ENCODE measurements at regions not wholly inside any gene's neighbourhood (a gene's known extent, or its start where the extent isn't known, plus 50 kb on each side); places are given as distances from the start of the nearest gene placed in this dataset.
A peak's percentile ranks its signal among the peaks of the same experiment; 100 is the strongest.

DNA sequence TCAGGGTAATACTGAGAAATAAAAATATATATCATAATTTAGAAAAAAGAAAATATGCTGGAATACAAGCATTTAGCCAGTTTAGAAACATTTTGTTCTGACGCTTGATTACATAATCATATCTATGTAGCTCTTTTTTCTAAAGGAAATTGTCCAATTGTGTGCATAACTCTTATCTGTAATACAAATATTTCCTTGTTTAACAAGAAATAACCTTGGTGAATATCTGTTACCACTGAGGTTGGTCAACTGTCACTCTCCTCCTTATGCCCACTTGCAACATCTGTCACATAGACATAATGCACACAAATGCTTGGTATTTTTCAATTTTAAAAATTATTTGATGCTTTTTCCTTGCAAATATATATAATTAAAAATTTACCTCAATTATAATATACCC is 609.7 kb downstream of the TLL1 start:
- DNase-seq (ENCODE audit: low read depth): no peak

DNA sequence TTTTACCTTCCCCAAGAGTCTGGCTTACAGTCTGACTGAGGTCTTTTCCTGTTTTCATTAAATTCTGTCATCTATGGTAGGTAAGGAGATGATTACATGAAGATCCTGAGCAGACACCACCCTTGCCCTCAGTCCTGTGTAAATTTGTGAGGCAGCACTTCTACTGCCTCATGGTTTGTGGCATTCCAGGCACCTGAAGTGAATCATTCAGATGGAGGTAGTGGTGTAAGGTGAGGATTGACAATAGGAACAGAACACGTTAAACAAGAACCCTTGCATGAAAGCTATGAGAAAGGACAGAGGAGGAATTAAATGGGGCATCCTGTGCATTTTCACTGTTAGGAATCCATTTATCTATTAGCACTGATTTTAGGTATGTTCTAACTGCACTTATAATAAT is 618.6 kb downstream of the TLL1 start:
- DNase-seq (ENCODE audit: low read depth): no peak

DNA sequence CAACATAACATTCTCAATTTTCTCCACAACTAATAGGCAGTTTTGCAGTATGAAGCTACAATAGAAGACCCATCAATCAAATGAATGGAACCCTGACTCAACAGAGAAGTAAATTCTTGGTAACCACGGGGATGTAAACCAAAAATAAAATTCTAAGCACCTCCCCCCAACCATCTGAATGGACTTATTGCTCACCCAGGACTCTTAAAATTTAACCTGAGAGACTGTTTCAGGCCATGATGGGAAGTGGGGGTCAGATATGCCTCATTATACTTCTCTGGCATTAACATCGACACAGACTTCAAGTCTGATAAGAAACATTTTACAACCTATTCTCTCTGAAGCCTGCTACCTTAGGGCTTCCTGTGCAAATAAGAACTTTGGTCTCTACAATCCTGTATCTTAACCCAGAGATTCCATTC is 620.9 kb downstream of the TLL1 start:
- no peak for DNase-seq (ENCODE audit: low read depth)

DNA sequence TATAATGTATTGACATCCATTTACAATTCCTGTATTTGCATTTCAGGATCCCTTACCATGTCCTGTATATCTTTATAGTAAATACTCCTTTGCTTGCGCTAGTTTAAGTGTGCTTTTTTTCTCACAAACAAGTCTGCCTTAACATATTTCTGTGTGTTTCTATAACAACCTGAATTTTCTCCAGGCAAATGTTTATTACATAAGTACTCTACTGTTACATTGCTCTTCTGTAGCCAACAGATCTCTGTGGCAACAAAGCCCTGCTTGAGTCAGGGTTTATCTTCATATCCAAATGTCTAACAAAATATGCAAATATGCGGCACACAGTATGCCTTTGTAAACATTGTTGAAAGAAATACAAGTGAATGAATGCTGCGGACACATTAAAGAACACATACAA is 625.5 kb downstream of the TLL1 start:
- DNase-seq (ENCODE audit: low read depth): no peak

DNA sequence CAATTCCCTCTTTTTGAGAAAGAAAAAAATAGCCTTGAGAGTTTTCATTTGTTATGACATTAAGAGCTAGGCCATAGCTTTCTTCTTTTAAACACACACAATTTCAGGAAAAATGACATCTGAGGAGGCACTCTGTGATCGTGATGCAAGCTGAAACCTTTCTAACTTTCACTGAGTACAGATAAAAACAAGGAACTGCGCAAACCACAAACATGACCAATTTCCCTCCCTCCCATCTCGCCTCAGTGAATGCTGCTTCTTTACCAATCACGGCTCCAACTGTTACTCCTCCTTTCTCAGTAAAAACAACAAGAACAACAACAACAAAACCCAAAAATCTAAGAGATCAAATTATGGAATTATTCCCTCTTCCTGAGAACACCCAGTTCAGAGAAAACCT is 626.8 kb downstream of the TLL1 start:
- no peak for DNase-seq (ENCODE audit: low read depth)

DNA sequence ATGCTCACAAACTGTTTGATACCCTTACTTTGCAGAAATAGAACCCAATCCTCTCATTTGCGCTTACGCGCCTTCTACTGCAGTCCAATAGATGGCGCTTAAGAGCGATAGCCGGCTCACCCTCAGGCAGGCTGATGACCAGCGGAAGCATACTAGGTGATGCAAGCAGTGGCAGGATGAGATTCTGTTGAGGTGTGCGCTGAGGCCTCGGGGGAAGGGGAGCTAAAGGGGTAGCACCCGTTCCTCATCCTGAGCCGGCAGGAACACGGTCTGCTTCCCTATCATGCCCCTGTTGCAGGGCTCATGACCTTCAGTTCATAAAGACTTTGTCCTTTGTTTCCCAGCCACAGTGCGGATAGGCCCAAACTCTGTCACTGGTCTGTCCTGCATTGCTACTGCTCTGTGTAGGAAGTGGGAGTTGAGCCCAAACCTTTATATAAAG is 628.9 kb downstream of the TLL1 start:
- no peak for DNase-seq (ENCODE audit: low read depth)

DNA sequence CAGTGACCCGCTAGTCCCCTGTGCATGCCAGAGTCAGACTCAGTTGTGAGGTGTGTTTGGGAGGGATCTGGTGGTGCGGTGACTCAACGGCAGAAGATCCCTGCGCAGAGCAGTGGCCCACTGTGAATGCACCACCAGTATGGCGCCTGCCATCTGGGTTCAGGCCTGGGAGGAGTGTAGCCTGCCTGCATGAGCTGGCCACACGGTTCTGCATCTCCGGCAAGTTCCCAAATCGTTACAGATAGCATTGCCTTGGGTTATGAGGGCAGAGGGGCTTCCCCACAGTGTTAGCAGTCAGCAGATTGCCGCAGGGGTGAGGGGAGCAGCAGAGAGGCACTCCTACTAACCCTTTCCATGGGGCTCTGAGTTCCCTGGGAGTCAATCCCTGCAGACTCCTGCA is 629.6 kb downstream of the TLL1 start:
- no peak for DNase-seq (ENCODE audit: low read depth)

DNA sequence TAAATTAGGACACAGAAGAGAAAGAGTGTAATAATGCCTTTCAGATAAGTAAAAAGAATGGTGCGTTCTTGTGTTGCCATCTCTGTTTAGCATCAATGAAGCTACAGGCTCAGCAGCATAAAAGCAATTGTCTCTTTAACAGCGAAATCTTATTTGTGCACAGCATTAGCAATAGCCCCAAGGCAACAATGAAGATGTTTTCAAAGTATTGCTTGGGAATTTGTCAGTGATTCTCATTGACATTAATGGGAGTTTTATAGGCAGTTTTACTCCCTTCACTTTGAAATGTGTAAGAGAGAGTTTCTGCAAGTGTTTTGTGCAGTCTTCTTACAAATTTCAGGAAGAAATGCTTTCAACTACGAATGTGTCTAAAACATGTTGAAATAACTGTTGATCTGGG is 633.0 kb downstream of the TLL1 start:
- DNase-seq (ENCODE audit: low read depth): no peak

DNA sequence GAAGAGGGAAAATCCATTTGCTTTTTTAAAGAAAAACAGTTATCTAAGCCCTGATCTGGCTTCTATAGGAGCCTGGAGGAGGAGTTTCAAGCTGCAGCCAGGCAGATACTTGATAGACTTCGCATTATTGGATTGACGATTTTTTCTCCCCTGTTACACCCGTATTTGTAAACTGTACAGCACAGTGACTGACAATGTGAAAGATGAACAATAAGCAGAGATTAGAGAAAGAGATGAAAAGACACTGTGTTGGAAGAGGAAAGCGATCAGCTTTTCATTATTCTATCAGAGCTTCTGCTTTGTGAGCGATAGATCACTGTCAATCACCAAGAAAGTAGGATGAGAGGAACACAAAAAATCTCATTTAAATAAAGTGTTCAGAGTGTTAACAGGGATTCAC is 639.2 kb downstream of the TLL1 start:
- no peak for DNase-seq (ENCODE audit: low read depth)

DNA sequence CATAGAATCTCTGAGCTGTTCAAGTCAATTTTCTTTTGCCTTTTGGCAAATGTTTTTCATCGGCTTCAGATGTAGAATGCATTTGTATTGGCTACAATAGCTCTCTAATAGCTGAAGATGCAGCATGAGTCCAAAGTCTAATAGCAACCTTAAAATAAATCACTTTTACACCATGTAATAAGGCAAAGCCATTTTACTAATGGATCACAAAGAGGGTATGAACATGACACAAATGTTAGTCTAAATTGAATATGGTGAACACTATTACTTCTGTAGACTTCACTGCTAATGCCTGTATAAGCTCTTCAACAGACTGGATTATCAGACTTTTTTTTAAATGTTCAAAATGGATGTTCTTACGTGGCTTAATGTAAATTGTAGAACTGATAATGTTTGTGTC is 645.3 kb downstream of the TLL1 start:
- no peak for DNase-seq (ENCODE audit: low read depth)

DNA sequence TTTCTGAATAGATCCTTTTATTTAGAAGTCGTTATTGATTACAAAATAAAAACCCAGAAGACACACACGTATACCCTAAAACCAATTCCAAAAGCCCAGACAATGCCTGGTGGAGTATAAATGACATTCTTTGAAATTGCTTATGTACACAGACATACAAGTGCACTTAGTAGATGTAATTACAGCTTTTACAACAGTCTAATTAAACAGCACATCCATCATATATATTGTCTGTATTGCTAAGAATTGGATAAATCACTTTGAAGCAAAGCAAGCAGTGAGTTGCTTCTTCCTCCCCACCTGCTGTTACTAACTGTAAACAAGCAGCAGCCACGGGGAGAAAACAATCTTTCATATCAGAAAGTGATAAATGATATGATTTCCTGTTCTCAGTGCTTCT is 645.7 kb downstream of the TLL1 start:
- DNase-seq (ENCODE audit: low read depth): no peak

DNA sequence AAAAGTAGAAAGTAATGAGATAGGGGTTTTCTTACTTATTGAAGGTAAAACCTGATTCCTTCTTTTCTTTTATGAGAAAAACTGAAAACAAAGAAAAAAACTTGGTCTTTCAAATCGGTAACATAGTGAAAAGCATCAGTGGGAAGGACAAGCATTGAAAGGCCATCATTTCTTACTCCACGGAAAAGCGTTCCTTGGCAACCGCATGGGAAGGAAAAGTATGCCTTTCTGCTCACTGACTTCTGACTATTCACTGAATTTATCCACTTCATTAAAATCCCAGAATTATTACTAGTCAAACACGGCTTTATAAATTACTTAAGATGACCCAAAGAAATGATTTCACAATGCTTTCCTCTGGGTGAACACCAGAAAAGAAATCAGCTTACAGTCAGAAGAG is 646.7 kb downstream of the TLL1 start:
- no peak for DNase-seq (ENCODE audit: low read depth)

DNA sequence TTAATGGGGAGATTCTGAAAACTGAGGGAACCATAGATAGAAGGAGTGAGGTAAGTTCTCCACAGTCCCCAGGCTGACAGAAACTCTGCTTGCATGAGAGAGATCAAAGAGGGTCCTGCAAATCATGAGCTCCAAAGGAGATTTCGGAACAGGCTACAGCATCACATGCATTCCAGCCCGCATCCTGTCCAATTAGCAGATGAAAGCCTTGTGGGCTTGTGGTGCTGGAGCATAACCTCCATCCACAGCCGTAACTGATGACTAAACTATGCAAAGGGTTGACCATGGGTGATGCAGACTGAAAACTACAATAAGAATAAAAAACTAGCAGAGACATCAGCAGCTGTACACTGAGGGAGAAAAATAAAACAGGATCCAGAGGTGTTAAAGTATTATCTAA is 654.5 kb downstream of the TLL1 start:
- DNase-seq (ENCODE audit: low read depth): peak; percentile 4

DNA sequence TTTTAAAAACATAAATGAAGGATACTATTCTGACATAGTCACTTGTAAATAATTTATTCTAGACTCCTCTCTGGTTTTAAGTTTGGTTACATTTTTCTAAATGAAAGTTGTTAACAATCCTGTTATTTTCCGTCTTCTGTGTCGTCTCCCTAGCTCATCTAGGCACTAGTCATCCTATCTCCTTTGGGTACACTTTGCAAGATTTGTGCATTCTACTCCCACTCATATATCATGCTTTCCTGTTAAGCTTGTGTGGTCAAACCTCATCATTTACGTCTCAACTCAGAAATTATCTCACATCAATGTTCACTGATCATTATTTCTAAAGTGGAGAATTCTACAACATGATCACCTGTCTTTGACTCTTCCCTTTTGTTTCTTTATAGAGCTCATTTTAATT is 658.7 kb downstream of the TLL1 start:
- no peak for DNase-seq (ENCODE audit: low read depth)

DNA sequence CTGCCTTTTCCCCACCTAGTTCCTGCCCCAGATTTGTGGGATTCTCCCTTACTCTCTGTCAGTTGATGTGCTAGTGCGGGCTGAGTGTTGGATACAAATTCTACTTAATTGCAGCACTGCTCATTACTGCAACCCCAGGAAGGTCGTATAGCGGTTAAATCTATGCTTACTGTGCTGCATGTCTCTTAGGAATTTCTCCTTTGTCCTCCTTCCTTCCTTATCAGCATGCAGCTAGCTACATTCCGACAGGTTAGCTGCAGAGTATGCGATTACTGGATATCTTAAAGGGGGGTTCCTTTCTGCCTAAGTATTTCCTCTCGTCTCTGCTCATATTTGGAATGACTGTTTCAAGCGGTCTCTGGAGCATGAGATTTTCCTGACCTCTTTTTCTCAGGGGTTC is 662.8 kb downstream of the TLL1 start:
- DNase-seq (ENCODE audit: low read depth): no peak

DNA sequence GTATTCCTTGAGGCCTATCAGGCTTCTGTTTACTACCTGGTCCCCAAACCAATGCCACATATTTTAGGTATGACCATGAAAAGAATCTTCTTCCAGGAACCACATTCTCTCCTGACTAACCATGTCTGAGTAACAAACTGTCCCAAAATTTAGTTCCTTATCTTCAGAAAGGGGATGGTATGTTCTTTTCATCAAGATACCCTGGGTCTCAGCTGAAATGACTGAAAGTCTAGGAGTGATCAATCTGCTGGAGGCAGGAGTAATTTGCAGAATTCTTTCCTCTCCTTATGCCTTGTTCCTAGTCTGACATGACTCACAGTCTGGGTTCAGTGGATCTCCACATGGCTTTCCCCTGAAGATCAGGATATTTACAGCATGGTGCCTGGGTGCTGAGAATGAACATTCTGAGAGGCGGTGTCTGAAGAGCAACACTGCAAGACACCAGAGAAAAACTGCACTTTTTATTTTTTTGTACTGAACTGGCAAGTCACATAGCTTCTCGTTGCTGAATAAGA is 665.5 kb downstream of the TLL1 start:
- peak; percentile 3 for DNase-seq (ENCODE audit: low read depth)

DNA sequence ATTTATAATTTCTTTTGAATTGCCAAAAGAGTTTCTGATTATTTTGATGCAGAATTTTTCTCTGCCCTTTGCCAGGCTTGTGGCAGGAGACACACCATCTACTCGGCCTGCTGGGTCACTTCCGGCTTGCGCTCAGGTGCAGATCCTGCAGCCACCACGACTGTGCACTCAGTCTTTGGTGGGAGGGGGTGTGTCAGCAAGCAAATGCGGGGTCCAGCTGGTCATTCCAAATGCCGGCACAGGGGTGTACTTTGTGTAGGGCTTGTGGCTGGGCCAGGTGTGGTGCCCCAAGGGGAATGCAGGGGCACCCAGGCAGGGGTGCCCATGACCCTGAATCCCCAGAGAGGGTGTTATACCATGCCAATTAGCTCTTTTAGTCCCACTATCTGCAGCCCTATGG is 673.0 kb downstream of the TLL1 start:
- no peak for DNase-seq (ENCODE audit: low read depth)

DNA sequence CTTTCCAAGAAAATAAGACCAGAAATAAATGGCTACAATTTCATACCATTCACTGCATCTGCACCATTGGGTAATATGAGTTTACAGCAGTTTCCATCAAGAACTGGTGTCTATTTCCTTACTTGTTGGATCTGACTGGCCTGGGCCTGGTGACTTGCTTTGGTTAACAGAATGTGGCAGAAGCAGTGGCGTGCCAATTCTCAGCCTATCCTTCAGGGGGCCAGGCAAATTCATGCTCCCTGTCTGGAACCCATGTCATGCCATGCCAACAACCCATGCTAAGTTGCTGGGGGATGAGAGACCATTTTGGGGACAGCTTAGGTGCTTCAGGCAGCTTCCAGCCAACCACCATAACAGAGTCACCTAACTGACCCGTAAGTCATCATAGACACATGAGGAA is 656.7 kb downstream of the SPOCK3 start:
- DNase-seq (ENCODE audit: low read depth): no peak

DNA sequence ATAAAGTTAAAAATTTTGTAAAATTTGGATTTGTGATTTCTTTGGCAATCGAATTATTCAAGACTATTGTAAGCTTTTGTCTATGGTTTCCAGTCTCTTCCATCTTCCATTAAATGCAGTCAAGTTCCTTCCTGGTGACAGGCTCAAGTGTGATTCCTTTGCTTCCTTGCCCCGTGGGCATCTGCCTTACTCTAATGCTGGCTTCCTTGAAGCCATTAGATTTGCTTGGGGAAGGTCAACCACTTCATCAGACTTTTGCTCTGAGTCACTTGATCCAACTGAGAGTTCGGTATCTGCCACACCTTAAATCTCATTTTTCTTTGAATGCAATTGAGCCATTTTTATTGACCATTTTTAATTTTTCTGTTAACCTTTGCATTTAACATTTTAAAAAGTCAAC is 648.8 kb downstream of the SPOCK3 start:
- no peak for DNase-seq (ENCODE audit: low read depth)

DNA sequence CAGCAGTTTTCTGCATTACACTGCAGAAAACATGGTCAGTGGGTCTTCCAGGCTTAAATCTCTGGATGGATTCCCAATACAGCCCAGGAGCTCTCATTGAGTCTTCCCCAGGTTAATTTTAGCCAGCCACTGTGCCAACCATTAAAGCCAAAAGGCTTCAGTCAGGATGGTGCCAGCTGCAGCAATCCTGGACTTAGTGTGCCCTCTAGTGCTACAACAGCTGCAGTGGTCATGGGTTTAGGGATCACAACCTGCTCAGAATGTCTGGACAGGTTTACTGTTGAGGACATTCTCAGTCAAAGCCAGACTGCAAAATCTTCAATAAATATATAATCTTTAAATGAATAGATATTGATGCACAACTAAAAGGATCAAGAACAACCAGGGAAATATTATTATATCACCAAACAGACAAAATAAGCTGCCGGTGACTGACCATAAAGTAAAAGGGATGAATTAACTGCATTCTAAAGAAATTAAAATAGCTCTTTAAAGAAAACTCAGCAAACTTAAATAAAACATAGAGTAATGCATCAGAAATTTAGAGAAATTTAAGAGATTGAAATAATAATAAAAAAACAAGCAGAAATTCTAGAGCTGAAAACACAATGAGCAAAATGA is 639.9 kb downstream of the SPOCK3 start:
- DNase-seq (ENCODE audit: low read depth): peak; percentile 81

DNA sequence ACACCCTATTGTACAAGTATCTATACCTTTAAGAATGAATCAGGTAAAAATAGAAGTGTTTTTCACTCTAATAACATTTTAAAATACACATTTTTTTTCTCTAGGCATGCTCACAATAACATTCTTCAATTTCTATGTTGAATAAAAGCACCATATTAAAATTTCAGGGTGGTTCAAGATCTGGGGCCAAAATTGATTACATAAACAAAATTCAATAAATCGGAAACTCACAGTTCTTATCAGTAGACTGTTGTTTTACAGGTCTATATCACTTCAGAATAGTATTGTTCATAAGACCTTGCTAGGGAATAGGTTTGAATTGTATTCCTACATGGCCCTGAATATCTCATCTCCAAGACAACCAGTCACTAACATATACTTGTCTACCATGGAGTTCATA is 634.0 kb downstream of the SPOCK3 start:
- no peak for DNase-seq (ENCODE audit: low read depth)

DNA sequence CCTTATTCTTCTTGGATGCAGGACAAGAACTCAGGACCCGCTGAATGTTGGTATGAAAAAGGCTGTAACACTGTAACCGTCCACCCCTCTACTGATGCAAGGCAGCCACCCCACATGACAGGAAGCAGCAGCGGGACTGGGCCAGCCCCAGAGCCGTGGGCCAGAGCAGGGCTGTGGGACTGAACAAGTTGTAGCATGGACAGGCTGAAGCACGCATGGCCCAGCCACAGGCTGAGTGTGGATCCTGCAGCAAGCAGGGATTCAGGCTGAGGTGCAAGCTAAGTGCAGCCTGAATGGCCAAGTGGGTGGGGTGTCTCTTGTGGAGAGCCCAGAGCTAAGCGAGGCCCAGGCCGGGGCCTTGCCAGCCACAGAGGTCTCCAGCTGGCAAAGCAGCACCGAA is 632.2 kb downstream of the SPOCK3 start:
- DNase-seq (ENCODE audit: low read depth): no peak

DNA sequence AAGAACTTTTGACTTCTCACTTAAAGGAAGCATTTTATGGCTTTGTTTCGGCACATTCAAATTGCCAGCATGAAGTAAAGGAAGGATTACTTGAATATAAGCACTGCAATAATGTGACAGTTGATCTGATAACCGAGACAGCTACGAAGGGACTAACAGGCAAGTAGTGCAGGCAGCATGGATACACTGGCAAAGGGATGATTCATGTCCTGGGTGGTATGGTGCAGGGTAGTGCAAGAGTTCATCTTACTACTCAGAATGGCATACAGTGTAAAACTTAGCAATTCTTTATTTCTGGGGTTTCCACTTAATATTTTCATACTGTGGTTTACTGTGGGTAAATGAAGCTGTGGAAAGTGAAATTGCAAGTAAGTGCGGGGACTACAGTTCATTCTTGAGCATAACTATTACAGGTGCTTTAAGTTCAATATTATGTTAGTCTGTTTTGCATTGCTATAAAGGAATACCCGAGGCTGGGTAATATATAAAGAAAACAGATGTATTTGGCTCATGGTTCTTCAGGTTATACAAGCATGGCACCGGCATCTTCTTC is 611.8 kb downstream of the SPOCK3 start:
- peak; percentile 3 for DNase-seq (ENCODE audit: low read depth)

All from myocyte (in vitro differentiated cells).